HepG2 (cell line): ENCODE measurements at regions not wholly inside any gene's neighbourhood (a gene's known extent, or its start where the extent isn't known, plus 50 kb on each side); places are given as distances from the start of the nearest gene placed in this dataset.

Experiments used
- ATAC-seq: fragments of 200-7000 bp; cut with Tn5 transposase; 3 replicates; pipeline ENCODE4 v1.9.1; 2020; ENCODE audit warnings: mild to moderate bottlenecking, moderate library complexity
- BruUV-seq: library from RNA; stranded (reverse); fragments of 400-500 nt; replicated peaks from 2 replicates; lab custom pipeline; 2021; lab: Mats Ljungman, UMichigan
- CTCF ChIA-PET: fragments of 300-600 bp; formaldehyde crosslinking; extraction: SDS; loops from one replicate; lab custom pipeline; 2021; ENCODE audit warnings: low total read pairs, inconsistent platforms, low intra/inter-chr PET ratio; lab: Yijun Ruan, JAX
- POLR2A ChIA-PET: fragments of 350-600 bp; sonication (Branson Sonifier 250); formaldehyde crosslinking; loops from one replicate; lab custom pipeline; 2020; ENCODE audit warnings: antibody characterized with exemption, inconsistent platforms; lab: Yijun Ruan, JAX
- DNase-seq: peaks from one replicate; pipeline ENCODE4 v3.0.0-alpha.2; 2015; ENCODE audit warnings: low spot score
- FAIRE-seq: peaks from 3 replicates; lab custom pipeline; 2011; peaks lifted over from hg19 to GRCh38; lab: Jason Lieb, UNC
- H2AFZ ChIP-seq: one replicate; pipeline ENCODE4 v1.6.1; 2011; ENCODE audit warnings: low read length, inconsistent platforms
- H3K27ac ChIP-seq: fragments of 300-600 bp; 3 replicates; pipeline ENCODE4 v1.8.0; 2011; ENCODE audit warnings: mixed run types, mild to moderate bottlenecking, mixed read lengths, low read length, inconsistent platforms; ENCODE audit not compliant: insufficient read depth; ENCODE audit errors: extremely low read length
- H3K27me3 ChIP-seq, 2 experiments: fragments of 200-600 bp in 1 of 2; 2 replicates in 1 of 2; 3 replicates in 1 of 2; pipeline versions ENCODE4 v1.6.0 to v1.8.0; 2011; ENCODE audit warnings: low read length in 2 of 2, mild to moderate bottlenecking in 2 of 2, moderate library complexity in 2 of 2, inconsistent platforms in 1 of 2; ENCODE audit not compliant: insufficient read depth in 2 of 2, control insufficient read depth in 1 of 2
- H3K36me3 ChIP-seq, 2 experiments: fragments of 200-600 bp in 1 of 2; replicated peaks in 1 of 2; 2 replicates in 1 of 2; 3 replicates in 1 of 2; pipeline versions ENCODE4 v1.5.1 to v1.8.0; 2011; ENCODE audit warnings: low read length in 2 of 2, inconsistent platforms in 1 of 2; ENCODE audit not compliant: insufficient read depth in 2 of 2, control insufficient read depth in 1 of 2
- H3K4me1 ChIP-seq: 2 replicates; pipeline ENCODE4 v1.5.1; 2012; ENCODE audit warnings: low read length, inconsistent platforms; ENCODE audit not compliant: insufficient read depth
- H3K4me2 ChIP-seq: 2 replicates; pipeline ENCODE4 v1.6.0; 2011; ENCODE audit warnings: low read depth, low read length, inconsistent platforms
- H3K4me3 ChIP-seq, 3 experiments: fragments of 200-600 bp in 1 of 3; sonication (generic), shearing (Covaris generic) in 1 of 3; replicated peaks in 1 of 3; 2 replicates each; pipeline ENCODE4 v1.5.1; 2011 to 2016; ENCODE audit warnings: low read length in 3 of 3, inconsistent platforms in 2 of 3, low read depth in 2 of 3, mild to moderate bottlenecking in 2 of 3, control low read depth in 1 of 3, mixed read lengths in 1 of 3; ENCODE audit not compliant: insufficient read depth in 1 of 3
- H3K79me2 ChIP-seq: one replicate; pipeline ENCODE4 v1.6.1; 2011; ENCODE audit warnings: low read length, inconsistent platforms; ENCODE audit not compliant: insufficient read depth
- H3K9ac ChIP-seq: 2 replicates; pipeline ENCODE4 v1.6.0; 2011; ENCODE audit warnings: mild to moderate bottlenecking, low read depth, low read length, inconsistent platforms; ENCODE audit not compliant: insufficient read depth
- H3K9me3 ChIP-seq: 2 replicates; pipeline ENCODE4 v1.5.1; 2012; ENCODE audit warnings: mild to moderate bottlenecking, low read length
- H4K20me1 ChIP-seq: 2 replicates; pipeline ENCODE4 v1.6.0; 2011; ENCODE audit warnings: inconsistent platforms, mild to moderate bottlenecking, low read length, moderate library complexity; ENCODE audit not compliant: insufficient read depth
- GATA4 ChIP-seq: sonication (generic); IDR thresholded peaks from 2 replicates; pipeline ENCODE4 v1.6.1; 2016; ENCODE audit warnings: antibody characterized with exemption, low read depth, borderline replicate concordance
- IRF1 ChIP-seq: sonication (generic); formaldehyde crosslinking; IDR thresholded peaks from 2 replicates; pipeline ENCODE4 v1.4.0; 2020; ENCODE audit warnings: low read depth, mild to moderate bottlenecking, missing genetic modification reagents
- KLF15 ChIP-seq: sonication (generic); formaldehyde crosslinking; IDR thresholded peaks from 2 replicates; pipeline ENCODE4 v1.8.1; 2023; ENCODE audit warnings: borderline replicate concordance, mild to moderate bottlenecking, inconsistent platforms, missing genetic modification reagents, mixed read lengths
- KMT2B ChIP-seq: IDR thresholded peaks from 2 replicates; pipeline ENCODE4 v1.6.1; 2016; ENCODE audit warnings: missing genetic modification reagents, missing compliant biosample characterization
- MYC ChIP-seq: sonication (generic); formaldehyde crosslinking; IDR thresholded peaks from 2 replicates; pipeline ENCODE4 v1.9.0; 2021; ENCODE audit warnings: missing genetic modification reagents, borderline replicate concordance
- NFE2 ChIP-seq: sonication (generic); formaldehyde crosslinking; IDR thresholded peaks from 2 replicates; pipeline ENCODE4 v1.4.0; 2020; ENCODE audit warnings: missing genetic modification reagents
- PLRG1 ChIP-seq: fragments of 450-650 bp; conservative IDR thresholded peaks from 2 replicates; pipeline ENCODE4 v1.6.1; 2016
- RBM22 ChIP-seq: fragments of 200-400 bp; formaldehyde crosslinking; optimal IDR thresholded peaks from 2 replicates; pipeline ENCODE3; 2017; ENCODE audit warnings: mild to moderate bottlenecking, low read length, moderate library complexity
- RFXANK ChIP-seq: IDR thresholded peaks from 2 replicates; pipeline ENCODE4 v1.6.1; 2016
- SKI ChIP-seq: fragments of 450-650 bp; IDR thresholded peaks from one replicate; pipeline ENCODE4 v1.6.1; 2018; ENCODE audit warnings: mild to moderate bottlenecking; ENCODE audit not compliant: partially characterized antibody
- SMARCC2 ChIP-seq: fragments of 450-650 bp; IDR thresholded peaks from 2 replicates; pipeline ENCODE4 v1.6.1; 2017; ENCODE audit warnings: antibody characterized with exemption, mild to moderate bottlenecking
- ZNF235 ChIP-seq: sonication (generic); formaldehyde crosslinking; IDR thresholded peaks from 2 replicates; pipeline ENCODE4 v1.8.1; 2023; ENCODE audit warnings: mild to moderate bottlenecking, missing genetic modification reagents, borderline replicate concordance
- ZNF296 ChIP-seq: sonication (generic); formaldehyde crosslinking; conservative IDR thresholded peaks from 2 replicates; pipeline ENCODE4 v1.5.0; 2020; ENCODE audit warnings: mild to moderate bottlenecking, missing genetic modification reagents
- ZNF383 ChIP-seq: sonication (generic); formaldehyde crosslinking; IDR thresholded peaks from 2 replicates; pipeline ENCODE4 v1.4.0; 2020; ENCODE audit warnings: missing genetic modification reagents, mild to moderate bottlenecking, borderline replicate concordance
- ZNF430 ChIP-seq: sonication (generic); formaldehyde crosslinking; IDR thresholded peaks from 2 replicates; pipeline ENCODE4 v1.9.0; 2021; ENCODE audit warnings: mild to moderate bottlenecking, missing genetic modification reagents
- ZNF451 ChIP-seq: sonication (generic); formaldehyde crosslinking; IDR thresholded peaks from 2 replicates; pipeline ENCODE4 v1.5.0; 2020; ENCODE audit warnings: mild to moderate bottlenecking, missing genetic modification reagents
- WGBS: methylation state at CpG from one replicate; pipeline ENCODE4 v1.1.6; 2017; ENCODE audit warnings: low lambda C conversion rate; 5-methylcytosine and 5-hydroxymethylcytosine counted together
- in situ Hi-C: cut with HindIII; loops from 2 replicates; pipeline ENCODE4 v1.10.0; 2017; ENCODE audit warnings: low pct_unique_long_range_greater_than_20kb; ENCODE audit not compliant: extremely low pct_ligation_motif_present
- intact Hi-C: fragments of 100-400 bp; cut with micrococcal nuclease; formaldehyde crosslinking; loops from one replicate; pipeline ENCODE4 v1.10.0; 2022; ENCODE audit not compliant: unreplicated experiment
- TF ChIP-seq, protein P1 (sequence below): sonication (generic); formaldehyde crosslinking; IDR thresholded peaks from 2 replicates; pipeline ENCODE4 v1.4.0; 2020; ENCODE audit warnings: missing genetic modification reagents, mild to moderate bottlenecking, borderline replicate concordance

GRCh38 chr2:142782942-142783443 is 94.5 kb upstream of the KYNU start:
- no peak overlapping the region for H2AFZ ChIP-seq
- 25% methylated on average over 4 of the region's 4 CpGs for WGBS
- FAIRE-seq = no peak

More at GRCh38 chr2:142782942-142783443, 94.5 kb upstream of the KYNU start:
- DNase-seq = no peak
- Histone ChIP-seq H3K36me3 (no peaks in the 10 kb centered on the region), H3K9ac (no peak overlapping the region), H3K27me3 (no peaks in the 10 kb centered on the region), H4K20me1 (no peaks in the 10 kb centered on the region), H3K4me3 (no peak overlapping the region), H3K4me1 (no peaks in the 10 kb centered on the region), H3K79me2 (no peaks in the 10 kb centered on the region), H3K9me3 (no peaks in the 10 kb centered on the region), H3K27ac (no peak overlapping the region), H3K4me2 (no peak overlapping the region)
- intact Hi-C loops = no loop called here
- TF ChIP-seq ZNF451 = no peak
- TF ChIP-seq SKI = no peak
- no peak for TF ChIP-seq GATA4
- no peak for TF ChIP-seq KLF15 (CRISPR knock-in tag)
- TF ChIP-seq, protein P1, sequence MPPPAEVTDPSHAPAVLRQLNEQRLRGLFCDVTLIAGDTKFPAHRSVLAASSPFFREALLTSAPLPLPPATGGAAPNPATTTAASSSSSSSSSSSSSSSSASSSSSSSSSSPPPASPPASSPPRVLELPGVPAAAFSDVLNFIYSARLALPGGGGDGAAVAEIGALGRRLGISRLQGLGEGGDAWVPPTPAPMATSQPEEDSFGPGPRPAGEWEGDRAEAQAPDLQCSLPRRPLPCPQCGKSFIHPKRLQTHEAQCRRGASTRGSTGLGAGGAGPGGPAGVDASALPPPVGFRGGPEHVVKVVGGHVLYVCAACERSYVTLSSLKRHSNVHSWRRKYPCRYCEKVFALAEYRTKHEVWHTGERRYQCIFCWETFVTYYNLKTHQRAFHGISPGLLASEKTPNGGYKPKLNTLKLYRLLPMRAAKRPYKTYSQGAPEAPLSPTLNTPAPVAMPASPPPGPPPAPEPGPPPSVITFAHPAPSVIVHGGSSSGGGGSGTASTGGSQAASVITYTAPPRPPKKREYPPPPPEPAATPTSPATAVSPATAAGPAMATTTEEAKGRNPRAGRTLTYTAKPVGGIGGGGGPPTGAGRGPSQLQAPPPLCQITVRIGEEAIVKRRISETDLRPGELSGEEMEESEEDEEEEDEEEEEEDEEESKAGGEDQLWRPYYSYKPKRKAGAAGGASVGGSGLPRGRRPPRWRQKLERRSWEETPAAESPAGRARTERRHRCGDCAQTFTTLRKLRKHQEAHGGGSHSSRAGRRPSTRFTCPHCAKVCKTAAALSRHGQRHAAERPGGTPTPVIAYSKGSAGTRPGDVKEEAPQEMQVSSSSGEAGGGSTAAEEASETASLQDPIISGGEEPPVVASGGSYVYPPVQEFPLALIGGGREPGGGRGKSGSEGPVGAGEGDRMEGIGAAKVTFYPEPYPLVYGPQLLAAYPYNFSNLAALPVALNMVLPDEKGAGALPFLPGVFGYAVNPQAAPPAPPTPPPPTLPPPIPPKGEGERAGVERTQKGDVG (CRISPR knock-in tag) = no peak
- TF ChIP-seq MYC (CRISPR knock-in tag) = no peak
- no peak for TF ChIP-seq ZNF383 (CRISPR knock-in tag)
- TF ChIP-seq ZNF235 (CRISPR knock-in tag) = no peak
- TF ChIP-seq NFE2 (CRISPR knock-in tag) = no peak
- no peak for TF ChIP-seq RFXANK (CRISPR knock-in tag)
- no peak for TF ChIP-seq IRF1
- no peak for TF ChIP-seq ZNF430
- no peak for TF ChIP-seq RBM22
- no peak for TF ChIP-seq SMARCC2
- TF ChIP-seq PLRG1 = no peak
- no peak for TF ChIP-seq ZNF296 (CRISPR knock-in tag)
- no peak for TF ChIP-seq KMT2B (CRISPR knock-in tag)
- no peak for ATAC-seq
- POLR2A ChIA-PET = no interaction called here
- no TSS peak for BruUV-seq
- in situ Hi-C loops = no loop called here
- CTCF ChIA-PET = no interaction called here
